ENCODE measurements at regions not wholly inside any gene's neighbourhood (a gene's known extent, or its start where the extent isn't known, plus 50 kb on each side); places are given as distances from the start of the nearest gene placed in this dataset.

DNA sequence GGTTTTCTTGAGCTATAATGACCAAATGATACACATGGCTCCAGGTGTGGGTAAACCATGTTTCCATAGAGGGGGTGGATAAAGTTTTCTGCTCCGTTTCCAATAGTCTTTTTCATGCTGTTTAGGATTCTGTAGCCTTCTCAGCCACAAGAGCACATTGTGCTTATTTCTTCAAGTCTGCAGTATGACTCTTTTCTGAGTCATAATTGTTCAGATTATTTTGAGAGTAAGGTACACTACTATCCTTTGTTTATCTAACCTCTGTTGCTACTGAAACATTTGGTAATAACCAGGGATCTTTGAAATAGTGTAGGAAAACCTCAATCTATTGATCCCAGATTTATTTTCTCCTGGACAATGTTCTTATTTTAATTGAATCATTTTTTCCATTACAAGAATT, 247.9 kb upstream of the BMP2 start:
- Histone ChIP-seq H3K4me1 (ENCODE audit: insufficient read depth, low read length) (no peaks in the 10 kb centered on the region), H3K27ac (ENCODE audit: low read depth in 1 of 2, low read length in 2 of 2) (no peak overlapping the region), H3K36me3 (ENCODE audit: insufficient read depth, low read length) (no peaks in the 10 kb centered on the region), H3K27me3 (ENCODE audit: control insufficient read depth in 1 of 2, insufficient read depth in 2 of 2, low read length in 2 of 2) (no peaks in the 10 kb centered on the region), H3K4me3 (ENCODE audit: low read length) (no peak overlapping the region), H3K9me3 (ENCODE audit: control insufficient read depth in 1 of 2, insufficient read depth in 1 of 2, low read length in 2 of 2) (no peaks in the 10 kb centered on the region)
- Mint-ChIP-seq H3K27me3 (no peaks in the 10 kb centered on the region), H3K4me1 (ENCODE audit: low read depth) (no peaks in the 10 kb centered on the region), H3K36me3 (ENCODE audit: low read depth) (no peaks in the 10 kb centered on the region), H3K9me3 (peaks cover 23% of the 10 kb centered on the region), H3K27ac (no peak overlapping the region), H3K4me3 (no peak overlapping the region)
- ChIA-PET POLR2A (no interaction called here), CTCF (no interaction called here)
- TF ChIP-seq, protein P1, sequence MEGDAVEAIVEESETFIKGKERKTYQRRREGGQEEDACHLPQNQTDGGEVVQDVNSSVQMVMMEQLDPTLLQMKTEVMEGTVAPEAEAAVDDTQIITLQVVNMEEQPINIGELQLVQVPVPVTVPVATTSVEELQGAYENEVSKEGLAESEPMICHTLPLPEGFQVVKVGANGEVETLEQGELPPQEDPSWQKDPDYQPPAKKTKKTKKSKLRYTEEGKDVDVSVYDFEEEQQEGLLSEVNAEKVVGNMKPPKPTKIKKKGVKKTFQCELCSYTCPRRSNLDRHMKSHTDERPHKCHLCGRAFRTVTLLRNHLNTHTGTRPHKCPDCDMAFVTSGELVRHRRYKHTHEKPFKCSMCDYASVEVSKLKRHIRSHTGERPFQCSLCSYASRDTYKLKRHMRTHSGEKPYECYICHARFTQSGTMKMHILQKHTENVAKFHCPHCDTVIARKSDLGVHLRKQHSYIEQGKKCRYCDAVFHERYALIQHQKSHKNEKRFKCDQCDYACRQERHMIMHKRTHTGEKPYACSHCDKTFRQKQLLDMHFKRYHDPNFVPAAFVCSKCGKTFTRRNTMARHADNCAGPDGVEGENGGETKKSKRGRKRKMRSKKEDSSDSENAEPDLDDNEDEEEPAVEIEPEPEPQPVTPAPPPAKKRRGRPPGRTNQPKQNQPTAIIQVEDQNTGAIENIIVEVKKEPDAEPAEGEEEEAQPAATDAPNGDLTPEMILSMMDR (IDR thresholded peaks at IDR 0.05): no peak
- ATAC-seq (ENCODE audit: poor library complexity) (no peak), DNase-seq (no peak)
- intact Hi-C loops (cut with DNase I, micrococcal nuclease): no loop called here

DNA sequence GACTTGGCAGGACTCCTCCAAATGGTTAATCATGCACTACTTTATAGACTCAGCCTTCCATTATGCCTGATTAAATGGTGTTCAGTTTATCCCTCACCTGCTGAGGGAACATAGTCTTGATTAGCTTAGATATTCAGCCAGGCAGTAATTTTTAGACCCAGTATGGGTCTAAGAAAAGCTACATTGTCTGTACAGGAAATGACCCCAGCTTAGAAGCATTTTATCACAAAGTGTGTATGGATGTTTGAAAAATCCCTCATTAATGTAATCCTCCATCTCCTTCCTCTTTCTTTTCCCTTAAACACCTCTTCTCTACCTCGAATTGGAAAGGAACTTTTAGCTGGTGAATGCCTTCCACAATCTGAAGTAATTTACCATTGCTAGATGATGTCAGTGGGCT, 252.2 kb upstream of the BMP2 start:
- Histone ChIP-seq H3K27ac (ENCODE audit: low read depth in 1 of 2, low read length in 2 of 2) (no peak overlapping the region), H3K4me3 (ENCODE audit: low read length) (no peak overlapping the region), H3K4me1 (ENCODE audit: insufficient read depth, low read length) (no peaks in the 10 kb centered on the region), H3K27me3 (ENCODE audit: control insufficient read depth in 1 of 2, insufficient read depth in 2 of 2, low read length in 2 of 2) (no peaks in the 10 kb centered on the region), H3K9me3 (ENCODE audit: control insufficient read depth in 1 of 2, insufficient read depth in 1 of 2, low read length in 2 of 2) (no peaks in the 10 kb centered on the region), H3K36me3 (ENCODE audit: insufficient read depth, low read length) (no peaks in the 10 kb centered on the region)
- TF ChIP-seq, protein P1 (IDR thresholded peaks at IDR 0.05): no peak
- H3K27ac Mint-ChIP-seq: no peak overlapping the region
- no peaks in the 10 kb centered on the region for H3K27me3 Mint-ChIP-seq
- ChIA-PET POLR2A (no interaction called here), CTCF (no interaction called here)
- intact Hi-C loops (cut with DNase I, micrococcal nuclease): no loop called here
- H3K36me3 Mint-ChIP-seq (ENCODE audit: low read depth): no peaks in the 10 kb centered on the region
- DNase-seq (no peak), ATAC-seq (ENCODE audit: poor library complexity) (no peak)
- no peak overlapping the region for H3K4me3 Mint-ChIP-seq
- H3K9me3 Mint-ChIP-seq: peaks cover 13% of the 10 kb centered on the region
- no peaks in the 10 kb centered on the region for H3K4me1 Mint-ChIP-seq (ENCODE audit: low read depth)

DNA sequence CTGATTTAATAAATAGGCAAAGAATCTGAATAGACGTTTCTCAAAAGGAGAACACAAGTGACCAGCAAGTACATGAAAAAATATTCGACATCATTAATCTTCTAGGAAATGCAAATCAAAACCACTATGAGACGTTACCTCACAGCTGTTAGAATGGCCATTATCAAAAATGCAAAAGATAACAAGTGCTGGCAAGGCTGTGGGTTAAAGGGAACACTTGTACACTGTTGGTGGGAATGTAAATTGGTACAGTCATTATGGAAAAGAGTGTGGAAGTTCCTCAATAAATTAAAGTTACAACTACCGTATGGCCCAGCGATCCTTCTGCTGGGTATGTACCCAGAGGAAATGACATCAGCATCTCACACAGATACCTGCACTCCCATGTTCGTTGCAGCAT, 253.9 kb upstream of the BMP2 start:
- no peak for ATAC-seq (ENCODE audit: poor library complexity)
- Histone ChIP-seq H3K9me3 (ENCODE audit: control insufficient read depth in 1 of 2, insufficient read depth in 1 of 2, low read length in 2 of 2) (no peaks in the 10 kb centered on the region), H3K4me1 (ENCODE audit: insufficient read depth, low read length) (no peaks in the 10 kb centered on the region), H3K36me3 (ENCODE audit: insufficient read depth, low read length) (no peaks in the 10 kb centered on the region), H3K27me3 (ENCODE audit: control insufficient read depth in 1 of 2, insufficient read depth in 2 of 2, low read length in 2 of 2) (no peaks in the 10 kb centered on the region), H3K27ac (ENCODE audit: low read depth in 1 of 2, low read length in 2 of 2) (no peak overlapping the region), H3K4me3 (ENCODE audit: low read length) (no peak overlapping the region)
- TF ChIP-seq, protein P1 (IDR thresholded peaks at IDR 0.05): no peak
- POLR2A ChIA-PET: no interaction called here
- no peaks in the 10 kb centered on the region for H3K4me1 Mint-ChIP-seq (ENCODE audit: low read depth)
- H3K27me3 Mint-ChIP-seq: no peaks in the 10 kb centered on the region
- H3K27ac Mint-ChIP-seq: no peak overlapping the region
- no peaks in the 10 kb centered on the region for H3K36me3 Mint-ChIP-seq (ENCODE audit: low read depth)
- DNase-seq: no peak
- H3K4me3 Mint-ChIP-seq: no peak overlapping the region
- intact Hi-C loops (cut with DNase I, micrococcal nuclease): no loop called here
- peaks cover 12% of the 10 kb centered on the region for H3K9me3 Mint-ChIP-seq
- CTCF ChIA-PET: no interaction called here
